ENCODE measurements at regions not wholly inside any gene's neighbourhood (a gene's known extent, or its start where the extent isn't known, plus 50 kb on each side); places are given as distances from the start of the nearest gene placed in this dataset.

DNA sequence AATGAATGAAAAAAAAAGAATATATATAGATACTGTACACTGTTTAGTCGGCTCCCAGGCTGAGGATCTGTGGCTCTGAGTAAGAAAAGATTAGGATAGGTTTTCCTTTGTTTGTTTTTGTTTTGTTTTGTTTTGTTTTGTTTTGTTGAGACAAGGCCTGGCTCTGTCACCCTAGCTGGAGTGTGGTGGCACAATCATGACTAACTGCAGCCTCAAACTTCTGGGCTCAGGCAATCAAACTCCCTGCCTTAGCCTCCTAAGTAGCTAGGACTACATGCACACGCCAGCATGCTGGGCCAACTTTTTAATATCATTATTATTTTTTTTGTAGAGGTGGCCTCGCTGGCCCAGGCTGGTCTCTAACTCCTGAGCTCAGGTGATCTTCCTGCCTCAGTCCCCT is 87.9 kb upstream of the PTBP2 start:
- TF ChIP-seq, protein P1, sequence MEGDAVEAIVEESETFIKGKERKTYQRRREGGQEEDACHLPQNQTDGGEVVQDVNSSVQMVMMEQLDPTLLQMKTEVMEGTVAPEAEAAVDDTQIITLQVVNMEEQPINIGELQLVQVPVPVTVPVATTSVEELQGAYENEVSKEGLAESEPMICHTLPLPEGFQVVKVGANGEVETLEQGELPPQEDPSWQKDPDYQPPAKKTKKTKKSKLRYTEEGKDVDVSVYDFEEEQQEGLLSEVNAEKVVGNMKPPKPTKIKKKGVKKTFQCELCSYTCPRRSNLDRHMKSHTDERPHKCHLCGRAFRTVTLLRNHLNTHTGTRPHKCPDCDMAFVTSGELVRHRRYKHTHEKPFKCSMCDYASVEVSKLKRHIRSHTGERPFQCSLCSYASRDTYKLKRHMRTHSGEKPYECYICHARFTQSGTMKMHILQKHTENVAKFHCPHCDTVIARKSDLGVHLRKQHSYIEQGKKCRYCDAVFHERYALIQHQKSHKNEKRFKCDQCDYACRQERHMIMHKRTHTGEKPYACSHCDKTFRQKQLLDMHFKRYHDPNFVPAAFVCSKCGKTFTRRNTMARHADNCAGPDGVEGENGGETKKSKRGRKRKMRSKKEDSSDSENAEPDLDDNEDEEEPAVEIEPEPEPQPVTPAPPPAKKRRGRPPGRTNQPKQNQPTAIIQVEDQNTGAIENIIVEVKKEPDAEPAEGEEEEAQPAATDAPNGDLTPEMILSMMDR (IDR thresholded peaks at IDR 0.05 in 4 of 5, conservative IDR thresholded peaks at IDR 0.05 in 1 of 5): no peak
- TF ChIP-seq POLR2A (IDR thresholded peaks at IDR 0.05): no peak

Measured in gastrocnemius medialis (tissue), 4 donors.